ENCODE measurements at regions not wholly inside any gene's neighbourhood (a gene's known extent, or its start where the extent isn't known, plus 50 kb on each side); places are given as distances from the start of the nearest gene placed in this dataset.

DNA sequence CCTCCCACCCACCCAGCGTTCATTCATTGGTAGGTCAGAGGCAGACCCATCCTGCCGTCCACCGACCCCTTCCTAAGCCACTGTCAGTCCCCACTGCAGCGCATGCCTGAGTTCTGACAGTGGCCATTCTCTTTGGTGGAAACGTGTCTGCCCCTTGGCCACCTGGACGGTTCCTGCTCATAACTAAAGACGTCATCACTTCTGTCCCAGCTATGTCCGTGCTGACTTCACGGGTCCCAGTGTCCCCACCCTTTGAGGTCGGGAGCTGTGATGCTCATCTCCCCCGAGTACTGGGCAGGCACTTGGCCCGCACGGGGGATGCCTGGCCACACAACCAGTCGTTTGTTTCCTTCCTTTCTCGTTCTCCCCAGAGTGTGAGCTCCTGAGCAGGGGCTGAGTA, 267.1 kb downstream of the C16orf95 start:
- TF ChIP-seq, protein P1, sequence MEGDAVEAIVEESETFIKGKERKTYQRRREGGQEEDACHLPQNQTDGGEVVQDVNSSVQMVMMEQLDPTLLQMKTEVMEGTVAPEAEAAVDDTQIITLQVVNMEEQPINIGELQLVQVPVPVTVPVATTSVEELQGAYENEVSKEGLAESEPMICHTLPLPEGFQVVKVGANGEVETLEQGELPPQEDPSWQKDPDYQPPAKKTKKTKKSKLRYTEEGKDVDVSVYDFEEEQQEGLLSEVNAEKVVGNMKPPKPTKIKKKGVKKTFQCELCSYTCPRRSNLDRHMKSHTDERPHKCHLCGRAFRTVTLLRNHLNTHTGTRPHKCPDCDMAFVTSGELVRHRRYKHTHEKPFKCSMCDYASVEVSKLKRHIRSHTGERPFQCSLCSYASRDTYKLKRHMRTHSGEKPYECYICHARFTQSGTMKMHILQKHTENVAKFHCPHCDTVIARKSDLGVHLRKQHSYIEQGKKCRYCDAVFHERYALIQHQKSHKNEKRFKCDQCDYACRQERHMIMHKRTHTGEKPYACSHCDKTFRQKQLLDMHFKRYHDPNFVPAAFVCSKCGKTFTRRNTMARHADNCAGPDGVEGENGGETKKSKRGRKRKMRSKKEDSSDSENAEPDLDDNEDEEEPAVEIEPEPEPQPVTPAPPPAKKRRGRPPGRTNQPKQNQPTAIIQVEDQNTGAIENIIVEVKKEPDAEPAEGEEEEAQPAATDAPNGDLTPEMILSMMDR (IDR thresholded peaks at IDR 0.05): no peak
- TF ChIP-seq, protein P2, sequence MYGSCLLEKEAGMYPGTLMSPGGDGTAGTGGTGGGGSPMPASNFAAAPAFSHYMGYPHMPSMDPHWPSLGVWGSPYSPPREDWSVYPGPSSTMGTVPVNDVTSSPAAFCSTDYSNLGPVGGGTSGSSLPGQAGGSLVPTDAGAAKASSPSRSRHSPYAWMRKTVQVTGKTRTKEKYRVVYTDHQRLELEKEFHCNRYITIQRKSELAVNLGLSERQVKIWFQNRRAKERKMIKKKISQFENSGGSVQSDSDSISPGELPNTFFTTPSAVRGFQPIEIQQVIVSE (CRISPR knock-in tag; IDR thresholded peaks at IDR 0.05; ENCODE audit: borderline replicate concordance): no peak
- TF ChIP-seq NR1H2 (CRISPR knock-in tag; IDR thresholded peaks at IDR 0.05) (no peak), SMAD4 (CRISPR knock-in tag; IDR thresholded peaks at IDR 0.05) (no peak), FOXP1 (CRISPR knock-in tag; IDR thresholded peaks at IDR 0.05; ENCODE audit: borderline replicate concordance) (no peak), ETV6 (CRISPR knock-in tag; IDR thresholded peaks at IDR 0.05) (no peak), NR3C1 (CRISPR knock-in tag; conservative IDR thresholded peaks at IDR 0.05; ENCODE audit: low read depth) (no peak), NFATC4 (CRISPR knock-in tag; IDR thresholded peaks at IDR 0.05) (no peak)
- TF ChIP-seq, protein P3, sequence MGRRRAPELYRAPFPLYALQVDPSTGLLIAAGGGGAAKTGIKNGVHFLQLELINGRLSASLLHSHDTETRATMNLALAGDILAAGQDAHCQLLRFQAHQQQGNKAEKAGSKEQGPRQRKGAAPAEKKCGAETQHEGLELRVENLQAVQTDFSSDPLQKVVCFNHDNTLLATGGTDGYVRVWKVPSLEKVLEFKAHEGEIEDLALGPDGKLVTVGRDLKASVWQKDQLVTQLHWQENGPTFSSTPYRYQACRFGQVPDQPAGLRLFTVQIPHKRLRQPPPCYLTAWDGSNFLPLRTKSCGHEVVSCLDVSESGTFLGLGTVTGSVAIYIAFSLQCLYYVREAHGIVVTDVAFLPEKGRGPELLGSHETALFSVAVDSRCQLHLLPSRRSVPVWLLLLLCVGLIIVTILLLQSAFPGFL (CRISPR knock-in tag; IDR thresholded peaks at IDR 0.05; ENCODE audit: borderline replicate concordance): no peak
- TF ChIP-seq, protein P4, sequence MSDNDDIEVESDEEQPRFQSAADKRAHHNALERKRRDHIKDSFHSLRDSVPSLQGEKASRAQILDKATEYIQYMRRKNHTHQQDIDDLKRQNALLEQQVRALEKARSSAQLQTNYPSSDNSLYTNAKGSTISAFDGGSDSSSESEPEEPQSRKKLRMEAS (CRISPR knock-in tag; IDR thresholded peaks at IDR 0.05): no peak
- TF ChIP-seq, protein P5, sequence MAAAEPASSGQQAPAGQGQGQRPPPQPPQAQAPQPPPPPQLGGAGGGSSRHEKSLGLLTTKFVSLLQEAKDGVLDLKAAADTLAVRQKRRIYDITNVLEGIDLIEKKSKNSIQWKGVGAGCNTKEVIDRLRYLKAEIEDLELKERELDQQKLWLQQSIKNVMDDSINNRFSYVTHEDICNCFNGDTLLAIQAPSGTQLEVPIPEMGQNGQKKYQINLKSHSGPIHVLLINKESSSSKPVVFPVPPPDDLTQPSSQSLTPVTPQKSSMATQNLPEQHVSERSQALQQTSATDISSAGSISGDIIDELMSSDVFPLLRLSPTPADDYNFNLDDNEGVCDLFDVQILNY (CRISPR knock-in tag; IDR thresholded peaks at IDR 0.05): no peak
- TF ChIP-seq, protein P6, sequence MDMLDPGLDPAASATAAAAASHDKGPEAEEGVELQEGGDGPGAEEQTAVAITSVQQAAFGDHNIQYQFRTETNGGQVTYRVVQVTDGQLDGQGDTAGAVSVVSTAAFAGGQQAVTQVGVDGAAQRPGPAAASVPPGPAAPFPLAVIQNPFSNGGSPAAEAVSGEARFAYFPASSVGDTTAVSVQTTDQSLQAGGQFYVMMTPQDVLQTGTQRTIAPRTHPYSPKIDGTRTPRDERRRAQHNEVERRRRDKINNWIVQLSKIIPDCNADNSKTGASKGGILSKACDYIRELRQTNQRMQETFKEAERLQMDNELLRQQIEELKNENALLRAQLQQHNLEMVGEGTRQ (CRISPR knock-in tag; IDR thresholded peaks at IDR 0.05): no peak
